HCT116 (cell line): ENCODE measurements at regions not wholly inside any gene's neighbourhood (a gene's known extent, or its start where the extent isn't known, plus 50 kb on each side); places are given as distances from the start of the nearest gene placed in this dataset.

Source experiments
- CTCF ChIP-seq, 3 experiments: fragments of 200-600 bp in 1 of 3; sonication (generic) in 1 of 3; IDR thresholded peaks in 2 of 3; conservative IDR thresholded peaks in 1 of 3; 2 replicates each; pipeline ENCODE4 v1.5.1; 2012 to 2017; ENCODE audit warnings: low read depth in 2 of 3, low read length in 2 of 3, antibody characterized with exemption in 1 of 3, borderline replicate concordance in 1 of 3, control low read depth in 1 of 3, mild to moderate bottlenecking in 1 of 3, mixed read lengths in 1 of 3, mixed run types in 1 of 3, moderate library complexity in 1 of 3; ENCODE audit not compliant: insufficient read depth in 1 of 3
- EZH2phosphoT487 ChIP-seq: fragments of 200-600 bp; IDR thresholded peaks from 2 replicates; pipeline ENCODE4 v1.6.1; 2018; ENCODE audit warnings: antibody characterized with exemption, borderline replicate concordance
- MAX ChIP-seq: IDR thresholded peaks from 2 replicates; pipeline ENCODE4 v1.6.1; 2012
- POLR2A ChIP-seq: IDR thresholded peaks from 2 replicates; pipeline ENCODE4 v1.7.0; 2011; ENCODE audit warnings: borderline replicate concordance; ENCODE audit not compliant: insufficient read depth, insufficient read length; ENCODE audit errors: extremely low read depth
- POLR2AphosphoS5 ChIP-seq: IDR thresholded peaks from 2 replicates; pipeline ENCODE4 v1.6.1; 2011; ENCODE audit warnings: mild to moderate bottlenecking, low read depth, low read length, moderate library complexity
- REST ChIP-seq: IDR thresholded peaks from 2 replicates; pipeline ENCODE4 v1.6.1; 2012; ENCODE audit warnings: low read depth
- ZFX ChIP-seq: fragments of 450-650 bp; IDR thresholded peaks from 2 replicates; pipeline ENCODE4 v1.6.1; 2017

- TF ChIP-seq CTCF (IDR thresholded peaks at IDR 0.05 in 2 of 3, conservative IDR thresholded peaks at IDR 0.05 in 1 of 3; ENCODE audit: borderline replicate concordance in 1 of 3, insufficient read depth in 1 of 3, low read depth in 2 of 3, low read length in 2 of 3) (no peak), POLR2A (no peak), REST (no peak), ZFX (no peak), MAX (no peak), POLR2AphosphoS5 (no peak), EZH2phosphoT487 (no peak)
Observed at GRCh38 chr7:19464751-19465150, 244.1 kb downstream of the POLR1F start.
